BE2C (cell line): ENCODE measurements at regions not wholly inside any gene's neighbourhood (a gene's known extent, or its start where the extent isn't known, plus 50 kb on each side); places are given as distances from the start of the nearest gene placed in this dataset.

Experiments
- DNase-seq: peaks from one replicate; pipeline ENCODE4 v3.0.0-alpha.2; 2020
- H3K27me3 ChIP-seq: fragments of 250-450 bp; sonication (Bioruptor Pico); 2 replicates; pipeline ENCODE4 v1.5.1; 2020; ENCODE audit warnings: mild to moderate bottlenecking
- H3K36me3 ChIP-seq: fragments of 250-450 bp; sonication (Bioruptor Pico); 2 replicates; pipeline ENCODE4 v1.5.1; 2020; ENCODE audit warnings: mild to moderate bottlenecking
- H3K4me1 ChIP-seq: fragments of 250-450 bp; sonication (Bioruptor Pico); 2 replicates; pipeline ENCODE4 v1.5.1; 2020
- H3K4me3 ChIP-seq: 2 replicates; pipeline ENCODE4 v1.5.1; 2011; ENCODE audit warnings: low read depth, low read length
- H3K9me3 ChIP-seq: fragments of 250-450 bp; sonication (Bioruptor Pico); 2 replicates; pipeline ENCODE4 v1.5.1; 2020
- CTCF ChIP-seq: IDR thresholded peaks from 2 replicates; pipeline ENCODE4 v1.5.1; 2012; ENCODE audit warnings: mild to moderate bottlenecking, low read depth, low read length

- Histone ChIP-seq H3K4me1 (no peaks in the 10 kb centered on the region), H3K9me3 (no peaks in the 10 kb centered on the region; the same call in 1 of the 2 replicates), H3K4me3 (no peak overlapping the region), H3K36me3 (no peaks in the 10 kb centered on the region), H3K27me3 (no peaks in the 10 kb centered on the region)
- DNase-seq, result no peak
- TF ChIP-seq CTCF, result no peak
These were observed 287.5 kb upstream of the MGAT4C start for GRCh38 chr12:86543716-86544115.

GRCh38 chr12:86530996-86531655 is 274.9 kb upstream of the MGAT4C start:
- DNase-seq, result no peak
- Histone ChIP-seq H3K36me3 (no peaks in the 10 kb centered on the region), H3K4me3 (no peak overlapping the region), H3K27me3 (no peaks in the 10 kb centered on the region), H3K9me3 (peaks cover 4% of the 10 kb centered on the region; the same call in 1 of the 2 replicates), H3K4me1 (no peaks in the 10 kb centered on the region)
- TF ChIP-seq CTCF, result no peak

GRCh38 chr12:86526060-86526595 is 269.9 kb upstream of the MGAT4C start:
- Histone ChIP-seq H3K9me3 (peaks cover 4% of the 10 kb centered on the region), H3K4me1 (no peaks in the 10 kb centered on the region), H3K4me3 (no peak overlapping the region), H3K36me3 (no peaks in the 10 kb centered on the region), H3K27me3 (no peaks in the 10 kb centered on the region)
- DNase-seq, result no peak
- TF ChIP-seq CTCF, result no peak

- Histone ChIP-seq H3K36me3 (no peaks in the 10 kb centered on the region), H3K4me3 (no peak overlapping the region), H3K4me1 (no peaks in the 10 kb centered on the region), H3K9me3 (no peaks in the 10 kb centered on the region; the same call in none of the 2 replicates), H3K27me3 (no peaks in the 10 kb centered on the region)
- DNase-seq, result no peak
- no peak for TF ChIP-seq CTCF
These were observed 267.7 kb upstream of the MGAT4C start for GRCh38 chr12:86523844-86524243.

- Histone ChIP-seq H3K27me3 (no peaks in the 10 kb centered on the region), H3K36me3 (no peaks in the 10 kb centered on the region), H3K4me1 (no peaks in the 10 kb centered on the region), H3K4me3 (no peak overlapping the region), H3K9me3 (no peaks in the 10 kb centered on the region; the same call in none of the 2 replicates)
- no peak for TF ChIP-seq CTCF
- no peak for DNase-seq
These were observed 265.7 kb upstream of the MGAT4C start for GRCh38 chr12:86521870-86522269.

GRCh38 chr12:86513226-86513625 is 257.0 kb upstream of the MGAT4C start:
- TF ChIP-seq CTCF, result no peak
- no peak for DNase-seq
- Histone ChIP-seq H3K36me3 (no peaks in the 10 kb centered on the region), H3K27me3 (no peaks in the 10 kb centered on the region), H3K4me3 (no peak overlapping the region), H3K4me1 (peaks cover 14% of the 10 kb centered on the region), H3K9me3 (no peaks in the 10 kb centered on the region)
